ENCODE measurements at regions not wholly inside any gene's neighbourhood (a gene's known extent, or its start where the extent isn't known, plus 50 kb on each side); places are given as distances from the start of the nearest gene placed in this dataset.

DNA sequence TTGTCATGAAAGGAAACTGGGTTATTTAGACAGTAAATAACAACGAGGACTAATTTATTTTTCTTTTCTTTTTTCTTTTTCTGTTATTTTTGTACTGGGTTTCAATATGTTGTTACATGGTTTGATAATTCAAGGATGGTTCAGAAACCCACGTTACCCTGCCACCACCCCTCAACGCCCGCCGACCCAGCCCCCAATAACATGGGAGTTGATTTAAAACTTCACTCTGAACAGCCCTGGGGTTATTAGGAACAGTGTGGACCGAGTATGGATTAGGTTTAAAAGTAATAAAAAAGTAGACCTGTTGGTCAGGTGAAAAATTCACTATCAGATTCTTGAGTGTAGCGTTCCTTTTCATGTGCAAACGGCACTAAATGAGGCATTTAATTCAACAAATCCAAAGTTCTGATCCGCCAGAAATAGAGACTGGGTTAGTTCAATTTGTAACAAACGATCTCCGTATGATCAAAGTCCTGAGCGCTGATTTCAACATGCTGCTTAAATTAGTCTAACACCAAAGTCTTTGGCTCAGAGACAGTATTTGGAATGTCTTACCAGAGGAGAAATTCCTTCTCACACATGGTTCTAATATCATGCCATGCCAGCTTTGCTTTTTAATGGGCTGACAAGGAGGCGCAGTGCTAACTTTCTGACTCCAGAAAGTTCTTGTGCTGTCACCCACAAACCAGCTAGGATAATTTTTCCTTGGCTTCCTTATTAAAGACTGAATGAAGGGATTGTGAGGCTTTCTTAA, 173.1 kb upstream of the IRX3 start:
- Histone ChIP-seq H3K27me3 (ENCODE audit: insufficient read depth in 3 of 3, low read length in 2 of 3) (peaks cover 0 to 3% (median 0%) of the 10 kb centered on the region in 3 donors), H3K27ac (no peak overlapping the region), H3K9me3 (no peaks in the 10 kb centered on the region), H3K36me3 (ENCODE audit: insufficient read depth in 1 of 2, low read depth in 1 of 2) (no peaks in the 10 kb centered on the region), H3K4me3 (no peak overlapping the region), H3K4me1 (peaks cover 3% of the 10 kb centered on the region)
- 45 to 62% (median 53%) methylated on average over 13 of the region's 13 CpGs for WGBS, 3 donors
- ATAC-seq (no peak), DNase-seq (no peak)
- TF ChIP-seq, protein P1, sequence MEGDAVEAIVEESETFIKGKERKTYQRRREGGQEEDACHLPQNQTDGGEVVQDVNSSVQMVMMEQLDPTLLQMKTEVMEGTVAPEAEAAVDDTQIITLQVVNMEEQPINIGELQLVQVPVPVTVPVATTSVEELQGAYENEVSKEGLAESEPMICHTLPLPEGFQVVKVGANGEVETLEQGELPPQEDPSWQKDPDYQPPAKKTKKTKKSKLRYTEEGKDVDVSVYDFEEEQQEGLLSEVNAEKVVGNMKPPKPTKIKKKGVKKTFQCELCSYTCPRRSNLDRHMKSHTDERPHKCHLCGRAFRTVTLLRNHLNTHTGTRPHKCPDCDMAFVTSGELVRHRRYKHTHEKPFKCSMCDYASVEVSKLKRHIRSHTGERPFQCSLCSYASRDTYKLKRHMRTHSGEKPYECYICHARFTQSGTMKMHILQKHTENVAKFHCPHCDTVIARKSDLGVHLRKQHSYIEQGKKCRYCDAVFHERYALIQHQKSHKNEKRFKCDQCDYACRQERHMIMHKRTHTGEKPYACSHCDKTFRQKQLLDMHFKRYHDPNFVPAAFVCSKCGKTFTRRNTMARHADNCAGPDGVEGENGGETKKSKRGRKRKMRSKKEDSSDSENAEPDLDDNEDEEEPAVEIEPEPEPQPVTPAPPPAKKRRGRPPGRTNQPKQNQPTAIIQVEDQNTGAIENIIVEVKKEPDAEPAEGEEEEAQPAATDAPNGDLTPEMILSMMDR (IDR thresholded peaks at IDR 0.05), result no peak
- intact Hi-C loops (cut with DNase I), result no loop called here

DNA sequence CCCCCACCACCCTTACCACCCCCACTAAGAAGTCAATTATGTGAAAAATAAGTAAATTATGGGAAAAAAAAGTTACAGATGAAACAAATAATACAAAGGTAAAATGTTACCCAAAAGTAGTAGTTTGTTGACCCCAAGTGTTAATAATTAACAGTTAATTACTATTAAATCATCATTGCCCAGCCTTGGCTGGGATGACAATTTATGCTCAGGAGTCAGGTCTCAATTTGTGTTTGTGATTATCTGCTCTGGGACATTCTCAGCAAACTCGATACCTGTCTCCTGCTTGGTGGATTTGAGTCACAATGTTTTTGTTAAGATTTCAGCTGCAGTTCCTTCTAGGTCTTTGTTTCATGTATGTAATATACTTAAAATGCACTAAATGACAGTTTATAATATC, 172.3 kb upstream of the IRX3 start:
- H3K27me3 ChIP-seq (ENCODE audit: insufficient read depth in 3 of 3, low read length in 2 of 3), result peaks cover 0 to 3% (median 0%) of the 10 kb centered on the region in 3 donors
- no peaks in the 10 kb centered on the region for H3K9me3 ChIP-seq
- H3K4me3 ChIP-seq, result no peak overlapping the region
- WGBS, 3 donors, result 86 to 90% (median 88%) methylated on average over 1 of the region's 1 CpG
- no peak overlapping the region for H3K27ac ChIP-seq
- ATAC-seq (no peak), DNase-seq (no peak)
- TF ChIP-seq, protein P1 (IDR thresholded peaks at IDR 0.05), result no peak
- intact Hi-C loops (cut with DNase I), result no loop called here
- no peaks in the 10 kb centered on the region for H3K36me3 ChIP-seq (ENCODE audit: insufficient read depth in 1 of 2, low read depth in 1 of 2)
- H3K4me1 ChIP-seq, result peaks cover 3% of the 10 kb centered on the region

DNA sequence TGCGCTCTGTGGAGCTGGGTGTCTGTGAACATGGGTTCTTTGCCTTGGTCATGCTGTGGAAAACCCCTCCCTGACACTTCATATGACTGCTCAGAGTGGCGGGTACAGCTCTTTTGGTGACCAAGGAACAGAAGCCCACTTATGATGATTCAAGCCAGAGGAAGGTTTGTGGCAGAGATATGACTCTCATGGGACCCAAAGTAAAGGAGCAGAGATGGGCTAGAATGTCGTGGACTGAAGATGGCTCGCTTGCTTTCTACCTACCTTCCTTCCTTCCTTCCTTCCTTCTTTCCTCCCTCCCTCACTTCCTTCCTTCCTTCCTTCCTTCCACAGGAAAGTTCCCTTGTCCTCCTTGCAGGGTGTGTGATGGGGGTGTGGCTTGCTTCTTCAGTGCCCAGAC, 169.7 kb upstream of the IRX3 start:
- TF ChIP-seq, protein P1 (IDR thresholded peaks at IDR 0.05), result no peak
- intact Hi-C loops (cut with DNase I), result no loop called here

DNA sequence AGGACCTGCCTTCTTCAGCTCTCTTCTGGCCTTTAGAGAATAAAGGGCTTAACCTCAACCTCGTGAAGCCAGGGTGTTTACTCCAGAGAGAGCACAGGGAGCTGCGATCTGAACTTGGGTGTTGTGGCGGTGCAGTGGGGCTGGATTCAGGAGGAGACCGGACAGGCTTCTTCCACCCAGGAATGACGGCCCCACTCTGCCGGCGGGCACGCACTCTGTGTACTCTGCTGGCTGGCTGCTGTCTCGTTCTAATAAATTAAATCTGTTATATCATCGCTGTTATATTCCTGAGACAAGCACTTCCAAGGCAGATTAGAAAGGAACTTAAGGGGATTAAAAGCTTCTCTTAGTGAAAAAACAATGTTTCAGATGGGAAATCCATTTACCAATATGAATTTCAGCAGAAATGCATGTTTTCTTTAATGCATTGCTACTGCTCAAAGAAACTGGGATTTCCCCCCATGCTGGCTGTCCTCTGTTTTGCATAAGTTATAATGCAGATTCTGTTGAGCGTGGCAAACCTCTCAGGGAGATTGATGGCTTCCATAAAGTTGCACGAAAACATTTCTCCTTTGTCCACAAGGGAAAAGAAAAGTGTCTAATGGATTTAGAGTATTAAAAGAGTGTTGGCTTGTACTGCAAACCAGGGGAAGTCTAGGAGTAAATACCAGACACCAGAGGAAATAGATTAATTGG, 168.6 kb upstream of the IRX3 start:
- TF ChIP-seq, protein P1 (IDR thresholded peaks at IDR 0.05), result no peak
- intact Hi-C loops (cut with DNase I), result no loop called here
- Histone ChIP-seq H3K9me3 (no peaks in the 10 kb centered on the region), H3K4me3 (no peak overlapping the region), H3K27me3 (ENCODE audit: insufficient read depth in 3 of 3, low read length in 2 of 3) (peaks cover 0 to 3% (median 0%) of the 10 kb centered on the region in 3 donors), H3K4me1 (peaks cover 3% of the 10 kb centered on the region), H3K27ac (no peak overlapping the region), H3K36me3 (ENCODE audit: insufficient read depth in 1 of 2, low read depth in 1 of 2) (no peaks in the 10 kb centered on the region)
- WGBS, 3 donors, result 28 to 52% (median 40%) methylated on average over 12 of the region's 12 CpGs
- no peak for DNase-seq
- no peak for ATAC-seq

More for the DNA sequence above, 169.7 kb upstream of the IRX3 start:
- no peaks in the 10 kb centered on the region for H3K36me3 ChIP-seq (ENCODE audit: insufficient read depth in 1 of 2, low read depth in 1 of 2)
- H3K9me3 ChIP-seq, result no peaks in the 10 kb centered on the region
- DNase-seq (no peak), ATAC-seq (no peak)
- H3K27me3 ChIP-seq (ENCODE audit: insufficient read depth in 3 of 3, low read length in 2 of 3), result peaks cover 0 to 3% (median 0%) of the 10 kb centered on the region in 3 donors
- peaks cover 3% of the 10 kb centered on the region for H3K4me1 ChIP-seq
- H3K4me3 ChIP-seq, result no peak overlapping the region
- WGBS, 3 donors, result 62 to 88% (median 74%) methylated on average over 4 of the region's 4 CpGs
- no peak overlapping the region for H3K27ac ChIP-seq

Measured in psoas muscle (tissue), 7 donors.